Epithelial cell of esophagus (primary cell): ENCODE measurements at regions not wholly inside any gene's neighbourhood (a gene's known extent, or its start where the extent isn't known, plus 50 kb on each side); places are given as distances from the start of the nearest gene placed in this dataset.

Source experiments
- DNase-seq: peaks from one replicate; pipeline ENCODE4 v3.0.0; 2010; ENCODE audit warnings: low read depth
- H3K4me3 ChIP-seq: 2 replicates; pipeline ENCODE4 v1.5.1; 2011; ENCODE audit warnings: mild to moderate bottlenecking, low read length, control low read depth
- CTCF ChIP-seq: IDR thresholded peaks from 2 replicates; pipeline ENCODE4 v1.5.1; 2011; ENCODE audit warnings: low read depth, mild to moderate bottlenecking, low read length, control low read depth, inconsistent platforms; ENCODE audit not compliant: insufficient read depth; ENCODE audit errors: missing control alignments

- no peak for DNase-seq
Measured at GRCh38 chr18:78549971-78550370, 429.6 kb upstream of the SALL3 start.

GRCh38 chr18:78554944-78555608, 424.5 kb upstream of the SALL3 start:
- no peak for TF ChIP-seq CTCF
- no peak for DNase-seq
- no peak overlapping the region for H3K4me3 ChIP-seq

More at GRCh38 chr18:78549971-78550370, 429.6 kb upstream of the SALL3 start:
- no peak overlapping the region for H3K4me3 ChIP-seq
- no peak for TF ChIP-seq CTCF

GRCh38 chr18:78557371-78557770, 422.2 kb upstream of the SALL3 start:
- no peak for DNase-seq
- TF ChIP-seq CTCF, result no peak

GRCh38 chr18:78558101-78558810, 421.4 kb upstream of the SALL3 start:
- no peak for TF ChIP-seq CTCF
- no peak for DNase-seq
- no peak overlapping the region for H3K4me3 ChIP-seq

More at GRCh38 chr18:78557371-78557770, 422.2 kb upstream of the SALL3 start:
- no peak overlapping the region for H3K4me3 ChIP-seq

- H3K4me3 ChIP-seq, result no peak overlapping the region
- TF ChIP-seq CTCF, result no peak
- no peak for DNase-seq
Measured at GRCh38 chr18:78558948-78559347, 420.7 kb upstream of the SALL3 start.

GRCh38 chr18:78559584-78559983, 420.0 kb upstream of the SALL3 start:
- TF ChIP-seq CTCF, result no peak
- DNase-seq, result no peak
- H3K4me3 ChIP-seq, result no peak overlapping the region
